ENCODE measurements at regions not wholly inside any gene's neighbourhood (a gene's known extent, or its start where the extent isn't known, plus 50 kb on each side); places are given as distances from the start of the nearest gene placed in this dataset.
"Not testable (repeated sequence)": the region's sequence is repeated elsewhere in the genome, so short reads cannot be mapped to it uniquely, and the experiment has no call there.

GRCh38 chr3:188008582-188009213, 145.3 kb upstream of the LPP start:
- Mint-ChIP-seq H3K4me3 (no peak overlapping the region), H3K27ac (peak overlapping the region in 1 of 2 donors; percentile 3), H3K9me3 (no peaks in the 10 kb centered on the region), H3K27me3 (no peaks in the 10 kb centered on the region), H3K4me1 (ENCODE audit: low read depth in 2 of 2) (peaks cover 3 to 4% of the 10 kb centered on the region in 2 donors), H3K36me3 (ENCODE audit: insufficient read depth) (no peaks in the 10 kb centered on the region)
- ATAC-seq (replicated peaks) (no peak), DNase-seq (no peak)

- ATAC-seq (replicated peaks) (no peak), DNase-seq (no peak)
- no peaks in the 10 kb centered on the region for H3K9me3 Mint-ChIP-seq
- no peak overlapping the region for H3K4me3 Mint-ChIP-seq
- peaks cover 3 to 4% of the 10 kb centered on the region in 2 donors for H3K4me1 Mint-ChIP-seq (ENCODE audit: low read depth in 2 of 2)
- no peaks in the 10 kb centered on the region for H3K36me3 Mint-ChIP-seq (ENCODE audit: insufficient read depth)
- no peak overlapping the region for H3K27ac Mint-ChIP-seq
- H3K27me3 Mint-ChIP-seq: no peaks in the 10 kb centered on the region
Observed at GRCh38 chr3:188010478-188010877, 143.5 kb upstream of the LPP start.

- DNase-seq: no peak
- ATAC-seq (replicated peaks): no peak
- H3K27me3 Mint-ChIP-seq: peaks cover 9 to 18% of the 10 kb centered on the region in 2 donors
- no peaks in the 10 kb centered on the region for H3K9me3 Mint-ChIP-seq
- H3K4me1 Mint-ChIP-seq (ENCODE audit: low read depth in 2 of 2): peaks cover 4 to 5% of the 10 kb centered on the region in 2 donors
- no peak overlapping the region for H3K27ac Mint-ChIP-seq
- H3K36me3 Mint-ChIP-seq (ENCODE audit: insufficient read depth): no peaks in the 10 kb centered on the region
- no peak overlapping the region for H3K4me3 Mint-ChIP-seq
Observed at GRCh38 chr3:188019727-188020126, 134.2 kb upstream of the LPP start.

GRCh38 chr3:188021041-188021440, 132.9 kb upstream of the LPP start:
- Mint-ChIP-seq H3K36me3 (ENCODE audit: insufficient read depth) (no peaks in the 10 kb centered on the region), H3K4me3 (no peak overlapping the region), H3K4me1 (ENCODE audit: low read depth in 2 of 2) (peaks cover 4 to 5% of the 10 kb centered on the region in 2 donors), H3K27ac (peak overlapping the region in 1 of 2 donors; percentile 21), H3K9me3 (no peaks in the 10 kb centered on the region), H3K27me3 (peaks cover 9 to 18% of the 10 kb centered on the region in 2 donors)
- no peak for DNase-seq
- ATAC-seq (replicated peaks): no peak

GRCh38 chr3:188021502-188022040, 132.4 kb upstream of the LPP start:
- peak overlapping the region in 1 of 2 donors; percentile 21 for H3K27ac Mint-ChIP-seq
- H3K36me3 Mint-ChIP-seq (ENCODE audit: insufficient read depth): no peaks in the 10 kb centered on the region
- peaks cover 4 to 5% of the 10 kb centered on the region in 2 donors for H3K4me1 Mint-ChIP-seq (ENCODE audit: low read depth in 2 of 2)
- DNase-seq: no peak
- peaks cover 9 to 18% of the 10 kb centered on the region in 2 donors for H3K27me3 Mint-ChIP-seq
- no peaks in the 10 kb centered on the region for H3K9me3 Mint-ChIP-seq
- H3K4me3 Mint-ChIP-seq: no peak overlapping the region
- no peak for ATAC-seq (replicated peaks)

GRCh38 chr3:188022902-188023301, 131.1 kb upstream of the LPP start:
- not testable (repeated sequence) for H3K36me3 Mint-ChIP-seq (ENCODE audit: insufficient read depth); H3K9me3 Mint-ChIP-seq
- H3K27me3 Mint-ChIP-seq: peaks cover 9 to 11% of the 10 kb centered on the region in 2 donors

GRCh38 chr3:188025555-188025954, 128.4 kb upstream of the LPP start:
- H3K27me3 Mint-ChIP-seq: peaks cover 0 to 9% of the 10 kb centered on the region in 2 donors
- H3K27ac Mint-ChIP-seq: no peak overlapping the region
- ATAC-seq (replicated peaks) (no peak), DNase-seq (no peak)
- peaks cover 3 to 4% of the 10 kb centered on the region in 2 donors for H3K4me1 Mint-ChIP-seq (ENCODE audit: low read depth in 2 of 2)
- H3K4me3 Mint-ChIP-seq: no peak overlapping the region
- peaks cover 3% of the 10 kb centered on the region for H3K36me3 Mint-ChIP-seq (ENCODE audit: insufficient read depth)
- H3K9me3 Mint-ChIP-seq: no peaks in the 10 kb centered on the region

More at GRCh38 chr3:188022902-188023301, 131.1 kb upstream of the LPP start:
- H3K27ac Mint-ChIP-seq; H3K4me3 Mint-ChIP-seq; DNase-seq; ATAC-seq (replicated peaks); H3K4me1 Mint-ChIP-seq (ENCODE audit: low read depth in 2 of 2): not testable (repeated sequence)

GRCh38 chr3:188026191-188026968, 127.6 kb upstream of the LPP start:
- Mint-ChIP-seq H3K27ac (no peak overlapping the region), H3K36me3 (ENCODE audit: insufficient read depth) (peaks cover 3% of the 10 kb centered on the region), H3K9me3 (no peaks in the 10 kb centered on the region), H3K4me3 (no peak overlapping the region), H3K4me1 (ENCODE audit: low read depth in 2 of 2) (peaks cover 0 to 1% of the 10 kb centered on the region in 2 donors), H3K27me3 (peaks cover 0 to under 1% of the 10 kb centered on the region in 2 donors)
- DNase-seq (no peak), ATAC-seq (replicated peaks) (no peak)

- ATAC-seq (replicated peaks): no peak
- Mint-ChIP-seq H3K36me3 (ENCODE audit: insufficient read depth) (peaks cover 3% of the 10 kb centered on the region), H3K27me3 (no peaks in the 10 kb centered on the region), H3K9me3 (no peaks in the 10 kb centered on the region), H3K4me3 (no peak overlapping the region), H3K27ac (no peak overlapping the region), H3K4me1 (ENCODE audit: low read depth in 2 of 2) (peaks cover 0 to 1% of the 10 kb centered on the region in 2 donors)
- no peak for DNase-seq
Observed at GRCh38 chr3:188031121-188031520, 122.8 kb upstream of the LPP start.

GRCh38 chr3:188034989-188035388, 119.0 kb upstream of the LPP start:
- no peak overlapping the region for H3K27ac Mint-ChIP-seq
- H3K27me3 Mint-ChIP-seq: no peaks in the 10 kb centered on the region
- H3K9me3 Mint-ChIP-seq: no peaks in the 10 kb centered on the region
- H3K4me3 Mint-ChIP-seq: no peak overlapping the region
- peaks cover 0 to 4% of the 10 kb centered on the region in 2 donors for H3K4me1 Mint-ChIP-seq (ENCODE audit: low read depth in 2 of 2)
- DNase-seq (no peak), ATAC-seq (replicated peaks) (no peak)
- no peaks in the 10 kb centered on the region for H3K36me3 Mint-ChIP-seq (ENCODE audit: insufficient read depth)

GRCh38 chr3:188036375-188037194, 117.4 kb upstream of the LPP start:
- H3K27me3 Mint-ChIP-seq: no peaks in the 10 kb centered on the region
- no peak overlapping the region for H3K27ac Mint-ChIP-seq
- DNase-seq: no peak
- no peak for ATAC-seq (replicated peaks)
- peaks cover 8 to 13% of the 10 kb centered on the region in 2 donors for H3K4me1 Mint-ChIP-seq (ENCODE audit: low read depth in 2 of 2)
- no peak overlapping the region for H3K4me3 Mint-ChIP-seq
- H3K9me3 Mint-ChIP-seq: no peaks in the 10 kb centered on the region
- H3K36me3 Mint-ChIP-seq (ENCODE audit: insufficient read depth): no peaks in the 10 kb centered on the region

GRCh38 chr3:188037195-188037718, 116.7 kb upstream of the LPP start:
- no peak for ATAC-seq (replicated peaks)

GRCh38 chr3:188037965-188038581, 115.9 kb upstream of the LPP start:
- Mint-ChIP-seq H3K27me3 (no peaks in the 10 kb centered on the region), H3K4me3 (no peak overlapping the region), H3K9me3 (no peaks in the 10 kb centered on the region), H3K36me3 (ENCODE audit: insufficient read depth) (no peaks in the 10 kb centered on the region), H3K27ac (no peak overlapping the region), H3K4me1 (ENCODE audit: low read depth in 2 of 2) (peaks cover 8 to 13% of the 10 kb centered on the region in 2 donors)
- DNase-seq: no peak
- no peak for ATAC-seq (replicated peaks)

More at GRCh38 chr3:188037195-188037718, 116.7 kb upstream of the LPP start:
- no peaks in the 10 kb centered on the region for H3K9me3 Mint-ChIP-seq
- peaks cover 8 to 13% of the 10 kb centered on the region in 2 donors for H3K4me1 Mint-ChIP-seq (ENCODE audit: low read depth in 2 of 2)
- no peak for DNase-seq
- H3K27me3 Mint-ChIP-seq: no peaks in the 10 kb centered on the region
- no peaks in the 10 kb centered on the region for H3K36me3 Mint-ChIP-seq (ENCODE audit: insufficient read depth)
- H3K4me3 Mint-ChIP-seq: no peak overlapping the region
- H3K27ac Mint-ChIP-seq: no peak overlapping the region

Data from effector memory CD8-positive, alpha-beta T cell (primary cell).